ENCODE measurements at regions not wholly inside any gene's neighbourhood (a gene's known extent, or its start where the extent isn't known, plus 50 kb on each side); places are given as distances from the start of the nearest gene placed in this dataset.

GRCh38 chr7:113813471-113813870 lies 105.3 kb downstream of the PPP1R3A start:
- TF ChIP-seq EP300 (IDR thresholded peaks at IDR 0.05) (no peak), POLR2AphosphoS5 (IDR thresholded peaks at IDR 0.05) (no peak), POLR2A (IDR thresholded peaks at IDR 0.05) (no peak), CTCF (IDR thresholded peaks at IDR 0.05) (no peak)
- no peaks in the 10 kb centered on the region for H3K27me3 ChIP-seq
- DNase-seq = no peak
- no peaks in the 10 kb centered on the region for H3K36me3 ChIP-seq
- H3K4me3 ChIP-seq = no peak overlapping the region
- H3K4me1 ChIP-seq = no peaks in the 10 kb centered on the region
- intact Hi-C loops (cut with DNase I; ENCODE audit: low total_unique reads) = no loop called here
- no peak overlapping the region for H3K27ac ChIP-seq
- 0 to 85% (median 38%) methylated on average over 1 of the region's 1 CpG for WGBS, 5 donors
- peaks cover 0 to 2% (median 0%) of the 10 kb centered on the region in 4 donors for H3K9me3 ChIP-seq

GRCh38 chr7:113812591-113813255 lies 106.1 kb downstream of the PPP1R3A start:
- TF ChIP-seq CTCF (IDR thresholded peaks at IDR 0.05) = no peak
- TF ChIP-seq EP300 (IDR thresholded peaks at IDR 0.05) = no peak
- TF ChIP-seq POLR2AphosphoS5 (IDR thresholded peaks at IDR 0.05) = no peak
- TF ChIP-seq POLR2A (IDR thresholded peaks at IDR 0.05) = no peak
- peaks cover 0 to 2% (median 0%) of the 10 kb centered on the region in 4 donors for H3K9me3 ChIP-seq
- no peak for DNase-seq
- no peaks in the 10 kb centered on the region for H3K27me3 ChIP-seq
- no peak overlapping the region for H3K4me3 ChIP-seq
- H3K36me3 ChIP-seq = no peaks in the 10 kb centered on the region
- 74 to 86% (median 82%) methylated on average over 3 of the region's 3 CpGs for WGBS, 5 donors
- intact Hi-C loops (cut with DNase I; ENCODE audit: low total_unique reads) = no loop called here
- H3K4me1 ChIP-seq = no peaks in the 10 kb centered on the region
- no peak overlapping the region for H3K27ac ChIP-seq

GRCh38 chr7:113810080-113810744 lies 108.6 kb downstream of the PPP1R3A start:
- Histone ChIP-seq H3K27me3 (no peaks in the 10 kb centered on the region), H3K36me3 (no peaks in the 10 kb centered on the region), H3K4me3 (no peak overlapping the region), H3K4me1 (no peaks in the 10 kb centered on the region), H3K27ac (no peak overlapping the region), H3K9me3 (peaks cover 0 to 2% (median 0%) of the 10 kb centered on the region in 4 donors)
- DNase-seq = no peak
- 69 to 91% (median 80%) methylated on average over 1 of the region's 1 CpG for WGBS, 5 donors
- TF ChIP-seq CTCF (IDR thresholded peaks at IDR 0.05) (no peak), POLR2A (IDR thresholded peaks at IDR 0.05) (no peak), POLR2AphosphoS5 (IDR thresholded peaks at IDR 0.05) (no peak), EP300 (IDR thresholded peaks at IDR 0.05) (no peak)
- intact Hi-C loops (cut with DNase I; ENCODE audit: low total_unique reads) = no loop called here

GRCh38 chr7:113809581-113809980 lies 109.2 kb downstream of the PPP1R3A start:
- peaks cover 0 to 2% (median 0%) of the 10 kb centered on the region in 4 donors for H3K9me3 ChIP-seq
- no peak for TF ChIP-seq CTCF (IDR thresholded peaks at IDR 0.05)
- TF ChIP-seq POLR2AphosphoS5 (IDR thresholded peaks at IDR 0.05) = no peak
- no peak for TF ChIP-seq EP300 (IDR thresholded peaks at IDR 0.05)
- TF ChIP-seq POLR2A (IDR thresholded peaks at IDR 0.05) = no peak
- peak in 1 of 2 donors; percentile 16 for DNase-seq
- H3K36me3 ChIP-seq = no peaks in the 10 kb centered on the region
- intact Hi-C loops (cut with DNase I; ENCODE audit: low total_unique reads) = no loop called here
- no peak overlapping the region for H3K27ac ChIP-seq
- no peaks in the 10 kb centered on the region for H3K4me1 ChIP-seq
- 69 to 76% (median 73%) methylated on average over 3 of the region's 3 CpGs for WGBS, 5 donors
- H3K4me3 ChIP-seq = no peak overlapping the region
- no peaks in the 10 kb centered on the region for H3K27me3 ChIP-seq
